ENCODE measurements at regions not wholly inside any gene's neighbourhood (a gene's known extent, or its start where the extent isn't known, plus 50 kb on each side); places are given as distances from the start of the nearest gene placed in this dataset.

GRCh38 chr11:116209255-116209654, 563.5 kb downstream of the BUD13 start:
- TF ChIP-seq CTCF (IDR thresholded peaks at IDR 0.05): no peak
- no peak for TF ChIP-seq POLR2A (IDR thresholded peaks at IDR 0.05)
